Kidney epithelial cell (primary cell): ENCODE measurements at regions not wholly inside any gene's neighbourhood (a gene's known extent, or its start where the extent isn't known, plus 50 kb on each side); places are given as distances from the start of the nearest gene placed in this dataset.

Experiments used
- DNase-seq: peaks from one replicate; pipeline ENCODE4 v3.0.0-alpha.2; 2010; ENCODE audit warnings: low read depth
- H3K27me3 ChIP-seq: 2 replicates; pipeline ENCODE4 v1.6.0; 2011; ENCODE audit warnings: low read length; ENCODE audit not compliant: control insufficient read depth, insufficient read depth
- H3K36me3 ChIP-seq: 2 replicates; pipeline ENCODE4 v1.5.1; 2011; ENCODE audit warnings: low read length; ENCODE audit not compliant: control insufficient read depth, insufficient read depth
- H3K4me3 ChIP-seq: 2 replicates; pipeline ENCODE4 v1.5.1; 2011; ENCODE audit warnings: low read depth, mild to moderate bottlenecking, control low read depth, low read length
- CTCF ChIP-seq: IDR thresholded peaks from 2 replicates; pipeline ENCODE4 v1.5.1; 2011; ENCODE audit warnings: mild to moderate bottlenecking, moderate library complexity, low read length, control low read depth, inconsistent platforms; ENCODE audit not compliant: insufficient read depth, poor library complexity, severe bottlenecking

GRCh38 chr16:80384862-80385261 is 155.9 kb upstream of the DYNLRB2 start:
- Histone ChIP-seq H3K4me3 (no peak overlapping the region), H3K27me3 (no peaks in the 10 kb centered on the region), H3K36me3 (no peaks in the 10 kb centered on the region)
- no peak for TF ChIP-seq CTCF
- DNase-seq = no peak

GRCh38 chr16:80380514-80380913 is 160.3 kb upstream of the DYNLRB2 start:
- H3K36me3 ChIP-seq = no peaks in the 10 kb centered on the region
- TF ChIP-seq CTCF = no peak
- no peak overlapping the region for H3K4me3 ChIP-seq
- no peak for DNase-seq
- no peaks in the 10 kb centered on the region for H3K27me3 ChIP-seq

GRCh38 chr16:80377096-80377956 is 163.5 kb upstream of the DYNLRB2 start:
- DNase-seq = no peak
- Histone ChIP-seq H3K27me3 (no peaks in the 10 kb centered on the region), H3K4me3 (no peak overlapping the region), H3K36me3 (no peaks in the 10 kb centered on the region)
- no peak for TF ChIP-seq CTCF

- no peak for DNase-seq
- no peak overlapping the region for H3K4me3 ChIP-seq
- no peak for TF ChIP-seq CTCF
These were observed 164.8 kb upstream of the DYNLRB2 start for GRCh38 chr16:80375973-80376372.

GRCh38 chr16:80375513-80375912 is 165.3 kb upstream of the DYNLRB2 start:
- no peak overlapping the region for H3K4me3 ChIP-seq
- no peak for DNase-seq
- no peak for TF ChIP-seq CTCF
- H3K27me3 ChIP-seq = no peaks in the 10 kb centered on the region
- H3K36me3 ChIP-seq = no peaks in the 10 kb centered on the region

More at GRCh38 chr16:80375973-80376372, 164.8 kb upstream of the DYNLRB2 start:
- Histone ChIP-seq H3K27me3 (no peaks in the 10 kb centered on the region), H3K36me3 (no peaks in the 10 kb centered on the region)

GRCh38 chr16:80372341-80372740 is 168.5 kb upstream of the DYNLRB2 start:
- no peak for DNase-seq
- TF ChIP-seq CTCF = no peak
- H3K4me3 ChIP-seq = no peak overlapping the region

More at GRCh38 chr16:80372341-80372740, 168.5 kb upstream of the DYNLRB2 start:
- Histone ChIP-seq H3K36me3 (no peaks in the 10 kb centered on the region), H3K27me3 (no peaks in the 10 kb centered on the region)
